H1 (cell line): ENCODE measurements at regions not wholly inside any gene's neighbourhood (a gene's known extent, or its start where the extent isn't known, plus 50 kb on each side); places are given as distances from the start of the nearest gene placed in this dataset.

Source experiments
- CTCF ChIA-PET: fragments of 300-600 bp; sonication (Branson Sonifier 250); formaldehyde crosslinking; loops from one replicate; lab custom pipeline; 2021; ENCODE audit not compliant: partially characterized antibody; lab: Charles Lee
- POLR2A ChIA-PET: fragments of 300-600 bp; sonication (Branson Sonifier 250); formaldehyde crosslinking; loops from one replicate; lab custom pipeline; 2021; ENCODE audit warnings: inconsistent platforms; ENCODE audit not compliant: partially characterized antibody; lab: Charles Lee
- DNase-seq, 2 experiments: peaks; one replicate each; pipeline versions ENCODE4 v3.0.0 to v3.0.0-alpha.2; 2010 to 2022; ENCODE audit warnings: low spot score in 2 of 2, low read depth in 1 of 2, mixed read lengths in 1 of 2
- FAIRE-seq: peaks from 2 replicates; lab custom pipeline; 2011; peaks lifted over from hg19 to GRCh38; lab: Jason Lieb, UNC
- H2AFZ ChIP-seq: 2 replicates; pipeline ENCODE4 v1.8.1; 2012; ENCODE audit warnings: low read length, inconsistent platforms
- H2AK5ac ChIP-seq: 2 replicates; pipeline ENCODE4 v1.6.1; 2013; ENCODE audit warnings: low read depth, low read length
- H2BK120ac ChIP-seq: replicated peaks from 2 replicates; pipeline ENCODE3; 2013; ENCODE audit warnings: low read depth, low read length, inconsistent platforms
- H2BK12ac ChIP-seq: 2 replicates; pipeline ENCODE4 v1.6.1; 2013; ENCODE audit warnings: low read depth, low read length
- H2BK15ac ChIP-seq: 2 replicates; pipeline ENCODE4 v1.6.1; 2013; ENCODE audit warnings: low read length
- H2BK20ac ChIP-seq: 2 replicates; pipeline ENCODE4 v1.6.1; 2013; ENCODE audit warnings: low read length
- H2BK5ac ChIP-seq: 2 replicates; pipeline ENCODE4 v1.6.1; 2013; ENCODE audit warnings: low read depth, low read length
- H3K14ac ChIP-seq: 2 replicates; pipeline ENCODE4 v1.6.1; 2013; ENCODE audit warnings: inconsistent platforms; ENCODE audit not compliant: insufficient read length
- H3K18ac ChIP-seq: 2 replicates; pipeline ENCODE4 v1.6.1; 2013; ENCODE audit warnings: low read length; ENCODE audit errors: extremely low read depth
- H3K23ac ChIP-seq: 2 replicates; pipeline ENCODE4 v1.6.1; 2013; ENCODE audit warnings: inconsistent platforms; ENCODE audit not compliant: insufficient read length
- H3K23me2 ChIP-seq: 2 replicates; pipeline ENCODE4 v1.6.1; 2013; ENCODE audit warnings: low read depth, low read length
- H3K27ac ChIP-seq: 2 replicates; pipeline ENCODE4 v1.6.1; 2011; ENCODE audit warnings: low read depth, low read length, inconsistent platforms
- H3K27me3 ChIP-seq, 4 experiments: replicated peaks in 1 of 4; 1 replicate in 1 of 4; 2 replicates in 3 of 4; pipeline versions ENCODE4 v1.6.1 to v1.8.1; 2011 to 2013; ENCODE audit warnings: low read length in 3 of 4, mild to moderate bottlenecking in 3 of 4, inconsistent platforms in 2 of 4, mixed read lengths in 2 of 4, moderate library complexity in 1 of 4; ENCODE audit not compliant: control insufficient read depth in 3 of 4, insufficient read depth in 3 of 4; ENCODE audit errors: extremely low read depth in 1 of 4
- H3K36me3 ChIP-seq, 4 experiments: 2 replicates each; pipeline versions ENCODE4 v1.6.1 to v1.8.1; 2011 to 2013; ENCODE audit warnings: mild to moderate bottlenecking in 4 of 4, low read length in 3 of 4, moderate library complexity in 2 of 4, control low read depth in 1 of 4, inconsistent platforms in 1 of 4; ENCODE audit not compliant: insufficient read depth in 4 of 4, control insufficient read depth in 2 of 4
- H3K4ac ChIP-seq: replicated peaks from 2 replicates; pipeline ENCODE3; 2013; ENCODE audit warnings: low read length, low read depth, mixed read lengths, inconsistent platforms; ENCODE audit not compliant: insufficient read length
- H3K4me1 ChIP-seq, 4 experiments: replicated peaks in 1 of 4; 1 replicate in 1 of 4; 2 replicates in 3 of 4; pipeline versions ENCODE4 v1.6.1 to v1.8.1; 2011 to 2013; ENCODE audit warnings: low read length in 3 of 4, inconsistent platforms in 2 of 4, mixed read lengths in 1 of 4; ENCODE audit not compliant: insufficient read depth in 4 of 4, control insufficient read depth in 3 of 4
- H3K4me2 ChIP-seq, 2 experiments: 2 replicates each; pipeline versions ENCODE4 v1.6.1 to v1.8.1; 2011 to 2013; ENCODE audit warnings: low read depth in 2 of 2, low read length in 2 of 2, control low read depth in 1 of 2, inconsistent platforms in 1 of 2, mild to moderate bottlenecking in 1 of 2; ENCODE audit not compliant: insufficient read depth in 1 of 2
- H3K4me3 ChIP-seq, 4 experiments: fragments of 200-600, 300-600 bp in 1 of 4; sonication (generic), shearing (Covaris generic), sonication (Bioruptor Twin) in 1 of 4; 2 replicates each; pipeline versions ENCODE4 v1.5.1 to v1.8.1; 2011 to 2016; ENCODE audit warnings: low read length in 4 of 4, low read depth in 3 of 4, control low read depth in 2 of 4, inconsistent platforms in 2 of 4, mild to moderate bottlenecking in 2 of 4, mixed read lengths in 1 of 4, moderate library complexity in 1 of 4; ENCODE audit not compliant: insufficient read depth in 2 of 4; ENCODE audit errors: extremely low read depth in 1 of 4
- H3K56ac ChIP-seq: replicated peaks from 2 replicates; pipeline ENCODE3; 2013; ENCODE audit warnings: low read depth, mild to moderate bottlenecking, mixed read lengths, low read length, inconsistent platforms; ENCODE audit not compliant: insufficient read length
- H3K79me1 ChIP-seq: 2 replicates; pipeline ENCODE4 v1.6.1; 2013; ENCODE audit warnings: low read depth, low read length, control low read depth
- H3K79me2 ChIP-seq, 2 experiments: 2 replicates each; pipeline versions ENCODE4 v1.6.1 to v1.8.1; 2012 to 2013; ENCODE audit warnings: low read length in 2 of 2, mild to moderate bottlenecking in 2 of 2, inconsistent platforms in 1 of 2; ENCODE audit not compliant: insufficient read depth in 2 of 2, control insufficient read depth in 1 of 2
- H3K9ac ChIP-seq, 4 experiments: replicated peaks in 1 of 4; 1 replicate in 1 of 4; 2 replicates in 3 of 4; pipeline versions ENCODE4 v1.6.1 to v1.8.1; 2011 to 2013; ENCODE audit warnings: low read depth in 3 of 4, low read length in 3 of 4, control low read depth in 2 of 4, mild to moderate bottlenecking in 2 of 4, moderate library complexity in 2 of 4, inconsistent platforms in 1 of 4; ENCODE audit errors: extremely low read depth in 1 of 4
- H3K9me3 ChIP-seq, 2 experiments: 2 replicates each; pipeline versions ENCODE4 v1.6.1 to v1.8.1; 2012 to 2013; ENCODE audit warnings: mild to moderate bottlenecking in 2 of 2, moderate library complexity in 2 of 2, control low read depth in 1 of 2, inconsistent platforms in 1 of 2, low read depth in 1 of 2, low read length in 1 of 2, mixed read lengths in 1 of 2; ENCODE audit not compliant: insufficient read depth in 2 of 2
- H4K20me1 ChIP-seq, 2 experiments: replicated peaks in 1 of 2; 2 replicates each; pipeline versions ENCODE3 to v1.8.1; 2011 to 2013; ENCODE audit warnings: inconsistent platforms in 2 of 2, low read length in 2 of 2, mild to moderate bottlenecking in 1 of 2; ENCODE audit not compliant: insufficient read depth in 2 of 2, control insufficient read depth in 1 of 2
- H4K5ac ChIP-seq: 2 replicates; pipeline ENCODE4 v1.6.1; 2013; ENCODE audit warnings: low read length, low read depth, mixed read lengths, inconsistent platforms; ENCODE audit not compliant: insufficient read length
- H4K8ac ChIP-seq: 2 replicates; pipeline ENCODE4 v1.8.0; 2013; ENCODE audit warnings: mild to moderate bottlenecking, moderate library complexity, low read length, inconsistent platforms; ENCODE audit not compliant: insufficient read depth; ENCODE audit errors: extremely low read depth
- H4K91ac ChIP-seq: replicated peaks from 2 replicates; pipeline ENCODE3; 2013; ENCODE audit warnings: low read length, mixed read lengths, inconsistent platforms; ENCODE audit not compliant: insufficient read length
- CHD2 ChIP-seq: IDR thresholded peaks from 2 replicates; pipeline ENCODE4 v1.6.1; 2012; ENCODE audit warnings: low read length, improper control_type of control experiment
- CREB1 ChIP-seq: IDR thresholded peaks from 2 replicates; pipeline ENCODE4 v1.6.1; 2012; ENCODE audit warnings: inconsistent platforms
- EGR1 ChIP-seq: IDR thresholded peaks from 2 replicates; pipeline ENCODE4 v1.6.1; 2011; ENCODE audit warnings: low read depth, low read length, borderline replicate concordance
- KDM5A ChIP-seq: fragments of 200-600 bp; IDR thresholded peaks from 2 replicates; pipeline ENCODE4 v1.7.1; 2012; ENCODE audit warnings: mild to moderate bottlenecking, low read length, inconsistent platforms, mixed read lengths
- MAFK ChIP-seq: IDR thresholded peaks from 2 replicates; pipeline ENCODE4 v1.6.1; 2012; ENCODE audit warnings: low read depth, mild to moderate bottlenecking, improper control_type of control experiment, low read length
- NRF1 ChIP-seq: IDR thresholded peaks from 2 replicates; pipeline ENCODE4 v1.6.1; 2011; ENCODE audit warnings: mild to moderate bottlenecking, low read depth, low read length, improper control_type of control experiment
- SUZ12 ChIP-seq: fragments of 200-600 bp; sonication (generic); IDR thresholded peaks from 2 replicates; pipeline ENCODE4 v1.6.1; 2012; ENCODE audit warnings: mild to moderate bottlenecking, inconsistent platforms, low read length, moderate library complexity, mixed read lengths
- WGBS, 2 experiments: shearing (Covaris generic) in 1 of 2; methylation state at CpG; one replicate each; pipeline versions ENCODE4 v1.1.6 to v1.1.7; 2013 to 2015; ENCODE audit warnings: low lambda C conversion rate in 2 of 2, mixed read lengths in 2 of 2, inconsistent platforms in 1 of 2, low coverage in 1 of 2, missing lambda C conversion rate in 1 of 2; ENCODE audit not compliant: insufficient replicate concordance in 2 of 2, insufficient coverage in 1 of 2, insufficient read length in 1 of 2; ENCODE audit errors: extremely low coverage in 1 of 2, missing lambda C conversion rate in 1 of 2; 5-methylcytosine and 5-hydroxymethylcytosine counted together

- ChIA-PET POLR2A (no interaction called here), CTCF (interaction anchor here (0.6 kb wide), 1 partner anchor 137 kb away, joined by 3 read pairs; no protein-coding TSS in a partner anchor)
- Histone ChIP-seq H3K9me3 (no peaks in the 10 kb centered on the region), H3K14ac (no peak overlapping the region), H3K36me3 (no peaks in the 10 kb centered on the region), H2AFZ (no peak overlapping the region; the same call in 1 of the 2 replicates), H2BK15ac (no peak overlapping the region), H2BK12ac (no peak overlapping the region), H3K4me3 (no peak overlapping the region), H3K9ac (no peak overlapping the region), H3K23me2 (no peaks in the 10 kb centered on the region), H3K27me3 (no peaks in the 10 kb centered on the region), H3K79me1 (no peaks in the 10 kb centered on the region), H4K91ac (no peak overlapping the region), H3K4me2 (no peak overlapping the region), H3K4me1 (no peaks in the 10 kb centered on the region), H2BK20ac (no peak overlapping the region), H4K20me1 (no peaks in the 10 kb centered on the region), H4K8ac (no peak overlapping the region), H2BK120ac (no peak overlapping the region), H4K5ac (no peak overlapping the region), H3K79me2 (no peaks in the 10 kb centered on the region), H3K23ac (no peak overlapping the region), H2BK5ac (no peak overlapping the region), H2AK5ac (no peak overlapping the region), H3K27ac (no peak overlapping the region), H3K56ac (no peak overlapping the region), H3K18ac (no peak overlapping the region), H3K4ac (no peak overlapping the region)
- 88% methylated on average over 3 of the region's 3 CpGs; no CpG with 5 or more reads in 1 of the 2 experiments for WGBS, 2 experiments
- DNase-seq (no peak), FAIRE-seq (no peak)
- TF ChIP-seq MAFK, result no peak
- TF ChIP-seq SUZ12, result no peak
- TF ChIP-seq CHD2, result no peak
- no peak for TF ChIP-seq NRF1
- no peak for TF ChIP-seq CREB1
- no peak for TF ChIP-seq EGR1
- TF ChIP-seq KDM5A, result no peak
Measured at GRCh38 chr13:89027694-89028306, 1356.6 kb downstream of the SLITRK5 start.
